GM21786 (cell line): ENCODE measurements at regions not wholly inside any gene's neighbourhood (a gene's known extent, or its start where the extent isn't known, plus 50 kb on each side); places are given as distances from the start of the nearest gene placed in this dataset.
"Not testable (repeated sequence)": the region's sequence is repeated elsewhere in the genome, so short reads cannot be mapped to it uniquely, and the experiment has no call there.

Experiments used
- ATAC-seq: cut with Tn5 transposase; IDR thresholded peaks from one replicate; pipeline ENCODE4 v1.9.1; 2021; ENCODE audit not compliant: unreplicated experiment

- no peak for ATAC-seq
Observed at GRCh38 chr9:12351293-12352044, 341.7 kb upstream of the TYRP1 start.

GRCh38 chr9:12352045-12352315, 341.2 kb upstream of the TYRP1 start:
- no peak for ATAC-seq

GRCh38 chr9:12363439-12363838, 329.7 kb upstream of the TYRP1 start:
- ATAC-seq: no peak

- ATAC-seq: no peak
Observed at GRCh38 chr9:12368569-12368968, 324.6 kb upstream of the TYRP1 start.

GRCh38 chr9:12391839-12392509, 301.2 kb upstream of the TYRP1 start:
- no peak for ATAC-seq

- ATAC-seq: no peak
Observed at GRCh38 chr9:12394105-12394504, 299.1 kb upstream of the TYRP1 start.

GRCh38 chr9:12403721-12404120, 289.5 kb upstream of the TYRP1 start:
- no peak for ATAC-seq

- no peak for ATAC-seq
Observed at GRCh38 chr9:12413986-12414385, 279.2 kb upstream of the TYRP1 start.

- no peak for ATAC-seq
Observed at GRCh38 chr9:12414514-12414913, 278.7 kb upstream of the TYRP1 start.

- ATAC-seq: no peak
Observed at GRCh38 chr9:12415361-12415760, 277.8 kb upstream of the TYRP1 start.

- no peak for ATAC-seq
Observed at GRCh38 chr9:12416716-12417115, 276.5 kb upstream of the TYRP1 start.

GRCh38 chr9:12424243-12424642, 268.9 kb upstream of the TYRP1 start:
- no peak for ATAC-seq

- no peak for ATAC-seq
Observed at GRCh38 chr9:12425878-12426864, 267.0 kb upstream of the TYRP1 start.

GRCh38 chr9:12439267-12439666, 253.9 kb upstream of the TYRP1 start:
- ATAC-seq: no peak

GRCh38 chr9:12441080-12441479, 252.1 kb upstream of the TYRP1 start:
- ATAC-seq: not testable (repeated sequence)

- ATAC-seq: no peak
Observed at GRCh38 chr9:12441506-12441905, 251.7 kb upstream of the TYRP1 start.

- ATAC-seq: no peak
Observed at GRCh38 chr9:12448246-12448645, 244.9 kb upstream of the TYRP1 start.

- no peak for ATAC-seq
Observed at GRCh38 chr9:12457237-12457636, 235.9 kb upstream of the TYRP1 start.

- ATAC-seq: no peak
Observed at GRCh38 chr9:12461763-12462460, 231.3 kb upstream of the TYRP1 start.

- no peak for ATAC-seq
Observed at GRCh38 chr9:12462861-12463260, 230.3 kb upstream of the TYRP1 start.

- ATAC-seq: no peak
Observed at GRCh38 chr9:12463641-12464040, 229.5 kb upstream of the TYRP1 start.
